KMS-11 (cell line): ENCODE measurements at regions not wholly inside any gene's neighbourhood (a gene's known extent, or its start where the extent isn't known, plus 50 kb on each side); places are given as distances from the start of the nearest gene placed in this dataset.

ENCODE experiments used
- H2AFZ ChIP-seq: fragments of 200-600 bp; sonication (generic); 2 replicates; pipeline ENCODE4 v1.6.1; 2016; ENCODE audit warnings: antibody characterized with exemption, mixed run types, low read depth
- H3K27ac ChIP-seq: fragments of 200-600 bp; sonication (generic); 2 replicates; pipeline ENCODE4 v1.6.1; 2016; ENCODE audit warnings: mild to moderate bottlenecking, mixed run types
- H3K27me3 ChIP-seq: fragments of 200-600 bp; sonication (generic); 2 replicates; pipeline ENCODE4 v1.6.1; 2017; ENCODE audit warnings: mild to moderate bottlenecking, low read depth, mixed run types, moderate library complexity; ENCODE audit not compliant: insufficient read depth
- H3K36me3 ChIP-seq: fragments of 200-600 bp; sonication (generic); 2 replicates; pipeline ENCODE4 v1.6.1; 2017; ENCODE audit warnings: mild to moderate bottlenecking, mixed run types; ENCODE audit not compliant: insufficient read depth
- H3K4me1 ChIP-seq: fragments of 200-600 bp; sonication (generic); 2 replicates; pipeline ENCODE4 v1.6.1; 2016; ENCODE audit warnings: mild to moderate bottlenecking, low read depth, mixed run types; ENCODE audit not compliant: poor library complexity, severe bottlenecking
- H3K4me2 ChIP-seq: fragments of 200-600 bp; sonication (generic); 2 replicates; pipeline ENCODE4 v1.7.0; 2016; ENCODE audit warnings: mild to moderate bottlenecking, mixed run types
- H3K4me3 ChIP-seq: fragments of 200-600 bp; sonication (generic); IDR thresholded peaks from 2 replicates; pipeline ENCODE4 v1.6.1; 2017; ENCODE audit warnings: low read depth, low read length, mixed read lengths; ENCODE audit not compliant: insufficient read depth
- H3K79me2 ChIP-seq: fragments of 200-600 bp; sonication (generic); 2 replicates; pipeline ENCODE4 v1.6.1; 2016; ENCODE audit warnings: low read depth, mixed run types; ENCODE audit not compliant: insufficient read depth
- H3K9ac ChIP-seq: fragments of 200-600 bp; sonication (generic); 2 replicates; pipeline ENCODE4 v1.6.1; 2016; ENCODE audit warnings: mild to moderate bottlenecking, mixed run types
- H4K20me1 ChIP-seq: fragments of 200-600 bp; sonication (generic); 2 replicates; pipeline ENCODE4 v1.6.1; 2016; ENCODE audit warnings: mild to moderate bottlenecking, mixed run types; ENCODE audit not compliant: insufficient read depth
- CTCF ChIP-seq: fragments of 200-600 bp; sonication (generic); conservative IDR thresholded peaks from 2 replicates; pipeline ENCODE4 v1.6.1; 2017; ENCODE audit warnings: low read depth, mild to moderate bottlenecking, antibody characterized with exemption, low read length, moderate library complexity, mixed read lengths

- no peaks in the 10 kb centered on the region for H3K4me1 ChIP-seq
- no peak overlapping the region for H2AFZ ChIP-seq
- no peaks in the 10 kb centered on the region for H3K79me2 ChIP-seq
- no peak overlapping the region for H3K4me2 ChIP-seq
- no peak overlapping the region for H3K4me3 ChIP-seq
- H3K27me3 ChIP-seq = no peaks in the 10 kb centered on the region
- H4K20me1 ChIP-seq = no peaks in the 10 kb centered on the region
- no peak overlapping the region for H3K27ac ChIP-seq
- H3K36me3 ChIP-seq = no peaks in the 10 kb centered on the region
- H3K9ac ChIP-seq = no peak overlapping the region
- no peak for TF ChIP-seq CTCF
Observed at GRCh38 chr11:116439361-116439677, 333.5 kb downstream of the BUD13 start.

GRCh38 chr11:116438651-116439360 is 334.0 kb downstream of the BUD13 start:
- no peaks in the 10 kb centered on the region for H3K36me3 ChIP-seq
- H3K9ac ChIP-seq = no peak overlapping the region
- no peak overlapping the region for H3K4me2 ChIP-seq
- no peaks in the 10 kb centered on the region for H3K79me2 ChIP-seq
- no peak overlapping the region for H3K27ac ChIP-seq
- TF ChIP-seq CTCF = no peak
- no peaks in the 10 kb centered on the region for H4K20me1 ChIP-seq
- no peak overlapping the region for H3K4me3 ChIP-seq
- no peaks in the 10 kb centered on the region for H3K4me1 ChIP-seq
- H2AFZ ChIP-seq = no peak overlapping the region
- no peaks in the 10 kb centered on the region for H3K27me3 ChIP-seq

GRCh38 chr11:116434986-116435385 is 337.8 kb downstream of the BUD13 start:
- no peaks in the 10 kb centered on the region for H3K4me1 ChIP-seq
- no peaks in the 10 kb centered on the region for H3K79me2 ChIP-seq
- TF ChIP-seq CTCF = no peak
- no peak overlapping the region for H3K4me3 ChIP-seq
- H3K4me2 ChIP-seq = no peak overlapping the region
- H2AFZ ChIP-seq = no peak overlapping the region
- no peaks in the 10 kb centered on the region for H4K20me1 ChIP-seq
- no peak overlapping the region for H3K27ac ChIP-seq
- no peak overlapping the region for H3K9ac ChIP-seq
- H3K36me3 ChIP-seq = no peaks in the 10 kb centered on the region
- H3K27me3 ChIP-seq = no peaks in the 10 kb centered on the region

GRCh38 chr11:116432301-116432700 is 340.5 kb downstream of the BUD13 start:
- no peak overlapping the region for H3K9ac ChIP-seq
- no peak overlapping the region for H3K4me2 ChIP-seq
- no peaks in the 10 kb centered on the region for H3K4me1 ChIP-seq
- no peak overlapping the region for H2AFZ ChIP-seq
- no peaks in the 10 kb centered on the region for H4K20me1 ChIP-seq
- no peaks in the 10 kb centered on the region for H3K27me3 ChIP-seq
- no peak overlapping the region for H3K27ac ChIP-seq
- no peak for TF ChIP-seq CTCF
- no peaks in the 10 kb centered on the region for H3K79me2 ChIP-seq
- H3K4me3 ChIP-seq = no peak overlapping the region
- H3K36me3 ChIP-seq = no peaks in the 10 kb centered on the region
